GM19397 (cell line): ENCODE measurements at regions not wholly inside any gene's neighbourhood (a gene's known extent, or its start where the extent isn't known, plus 50 kb on each side); places are given as distances from the start of the nearest gene placed in this dataset.

Experiments used
- ATAC-seq: cut with Tn5 transposase; IDR thresholded peaks from one replicate; pipeline ENCODE4 v1.9.1; 2021; ENCODE audit warnings: mild to moderate bottlenecking, moderate library complexity; ENCODE audit not compliant: unreplicated experiment

DNA sequence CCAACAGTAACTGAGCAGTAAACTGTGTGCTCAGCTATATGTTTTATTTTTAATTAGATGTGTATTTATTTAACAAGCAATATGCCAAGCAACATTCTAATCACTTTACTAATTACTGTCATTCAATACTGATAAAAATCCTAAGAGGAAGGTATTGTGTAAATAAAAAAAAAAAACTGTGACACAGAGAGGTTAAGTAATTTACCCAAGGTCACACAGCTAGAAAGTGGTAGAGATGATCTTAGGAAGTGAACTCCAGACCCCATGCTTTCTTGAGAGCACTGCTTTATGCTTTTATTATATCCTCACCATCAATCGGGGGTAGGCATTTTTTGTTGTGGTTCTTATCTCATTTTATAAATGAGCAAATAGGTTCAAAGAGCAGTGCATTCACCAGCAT is 417.1 kb downstream of the RAB28 start:
- no peak for ATAC-seq

DNA sequence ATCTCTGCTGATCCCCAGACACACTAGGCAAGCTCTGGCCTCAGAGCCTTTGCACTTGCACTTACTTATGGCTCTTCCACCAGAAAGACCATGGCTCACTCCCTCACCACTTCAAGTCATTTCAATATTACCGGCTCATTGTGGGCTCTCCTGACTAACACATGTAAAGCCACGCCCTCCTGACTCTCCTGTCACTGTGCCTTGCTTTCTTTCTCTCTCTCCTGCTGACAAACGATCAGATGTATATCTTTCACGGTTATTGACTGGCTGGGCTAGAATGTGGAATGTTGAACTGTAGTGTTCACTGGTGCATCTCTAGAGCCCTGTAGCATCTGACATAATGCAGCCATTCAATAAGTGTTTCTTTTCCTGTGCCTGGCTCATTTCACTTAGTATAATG is 425.1 kb downstream of the RAB28 start:
- no peak for ATAC-seq

DNA sequence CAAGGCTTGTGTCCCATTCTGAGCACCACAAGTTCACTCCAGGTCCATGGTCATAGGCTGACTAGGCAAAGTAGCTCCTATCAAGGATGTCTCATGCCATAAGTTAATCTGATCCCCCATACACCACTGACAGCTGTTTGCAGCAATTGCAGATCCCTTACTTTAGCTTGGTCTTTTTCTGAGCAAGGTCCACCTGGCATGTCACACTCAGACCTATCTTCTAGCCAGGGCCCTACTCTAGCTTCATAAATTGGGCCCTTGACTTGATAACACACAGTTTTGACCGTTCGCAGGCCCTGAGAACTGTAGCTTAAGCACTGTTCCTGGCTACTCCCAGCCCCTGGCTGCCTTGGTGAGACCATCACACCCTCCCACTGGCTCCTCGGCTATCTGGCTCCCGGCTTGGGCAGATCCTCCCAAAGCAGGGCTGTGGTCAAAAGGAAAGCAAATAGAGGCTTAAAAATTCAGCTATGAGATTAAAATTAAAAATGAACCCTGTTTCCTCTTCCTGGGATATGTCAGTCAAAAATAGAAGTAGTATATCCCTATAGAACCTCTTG is 427.4 kb downstream of the RAB28 start:
- no peak for ATAC-seq

DNA sequence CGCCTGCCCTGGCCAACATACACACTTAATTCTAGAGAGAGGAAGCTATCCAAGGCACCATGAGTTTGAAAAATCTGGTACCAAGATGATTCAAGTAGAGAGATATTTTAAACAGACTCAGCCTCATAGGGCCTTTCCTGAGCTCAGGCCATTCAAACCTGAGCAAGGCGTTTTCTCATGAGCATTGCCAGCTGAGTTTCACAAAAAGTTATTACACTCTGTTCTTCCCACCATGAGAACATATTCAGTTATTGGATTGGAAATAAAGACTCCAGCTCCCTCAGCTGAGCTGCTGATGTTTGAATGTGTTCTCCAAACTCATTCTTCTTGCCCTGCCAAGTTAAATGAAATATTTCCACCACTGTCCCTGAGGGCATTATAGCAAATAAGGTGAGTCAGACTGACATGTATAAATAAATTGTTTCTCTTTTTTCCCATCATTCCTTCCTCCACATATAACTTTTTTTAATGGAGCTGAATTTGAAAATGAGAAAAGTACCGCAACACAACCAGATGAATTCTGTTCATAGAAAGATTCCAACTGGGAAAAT is 429.6 kb downstream of the RAB28 start:
- no peak for ATAC-seq

DNA sequence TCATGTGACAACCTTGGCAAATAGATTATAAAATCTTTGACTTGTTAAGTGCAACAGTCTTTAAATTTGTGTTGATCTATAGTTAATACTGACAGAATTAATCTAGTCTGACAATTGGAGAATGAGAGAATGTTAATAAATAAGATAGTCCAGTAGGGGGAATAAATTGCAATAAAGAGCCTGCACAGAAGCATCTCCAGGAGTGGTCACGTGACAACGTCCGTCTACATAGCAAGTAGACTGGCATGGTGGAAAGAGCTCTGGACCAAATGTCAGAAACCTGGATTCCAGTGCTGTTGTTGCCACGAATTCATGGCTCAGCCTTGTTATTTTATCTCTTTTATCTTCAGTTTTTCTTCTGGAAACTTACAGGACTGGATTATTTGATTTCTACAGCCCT is 436.5 kb downstream of the RAB28 start:
- ATAC-seq, result no peak

DNA sequence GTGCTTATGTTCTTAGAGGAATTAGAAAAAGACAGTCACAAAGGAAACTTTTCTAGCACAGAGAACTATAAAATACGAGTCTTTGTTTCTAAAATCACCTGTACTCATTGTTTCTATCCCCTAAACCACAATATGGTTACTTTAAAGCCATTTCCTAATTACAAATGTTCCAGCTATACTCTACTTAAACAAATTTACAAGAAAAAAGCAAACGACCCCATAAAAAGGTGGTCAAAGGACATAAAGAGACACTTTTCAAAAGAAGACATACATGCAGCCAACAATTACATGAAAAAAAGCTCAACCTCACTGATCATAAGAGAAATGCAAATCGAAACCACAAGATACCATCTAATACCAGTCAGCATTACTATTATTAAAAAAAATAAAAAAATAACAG is 447.3 kb downstream of the RAB28 start:
- no peak for ATAC-seq

DNA sequence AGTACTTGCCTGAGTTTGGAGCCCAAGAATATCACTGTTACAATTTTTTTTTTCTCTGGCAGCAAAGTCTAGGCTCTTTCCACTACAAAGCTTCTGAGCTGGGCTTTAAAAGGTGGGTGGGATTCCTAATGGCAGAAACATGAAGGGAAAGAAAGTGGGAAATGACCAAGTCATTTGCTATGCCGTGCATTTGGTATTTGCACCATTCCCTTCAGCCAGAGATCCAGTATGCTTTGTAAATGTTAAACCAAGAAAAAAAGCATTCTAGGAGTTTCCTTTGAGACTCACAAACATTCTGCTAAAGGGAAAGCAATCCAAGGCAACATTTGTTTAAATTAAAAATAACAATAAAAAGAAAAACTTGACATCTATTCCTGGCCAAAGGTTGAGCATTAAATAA is 451.2 kb downstream of the RAB28 start:
- no peak for ATAC-seq

DNA sequence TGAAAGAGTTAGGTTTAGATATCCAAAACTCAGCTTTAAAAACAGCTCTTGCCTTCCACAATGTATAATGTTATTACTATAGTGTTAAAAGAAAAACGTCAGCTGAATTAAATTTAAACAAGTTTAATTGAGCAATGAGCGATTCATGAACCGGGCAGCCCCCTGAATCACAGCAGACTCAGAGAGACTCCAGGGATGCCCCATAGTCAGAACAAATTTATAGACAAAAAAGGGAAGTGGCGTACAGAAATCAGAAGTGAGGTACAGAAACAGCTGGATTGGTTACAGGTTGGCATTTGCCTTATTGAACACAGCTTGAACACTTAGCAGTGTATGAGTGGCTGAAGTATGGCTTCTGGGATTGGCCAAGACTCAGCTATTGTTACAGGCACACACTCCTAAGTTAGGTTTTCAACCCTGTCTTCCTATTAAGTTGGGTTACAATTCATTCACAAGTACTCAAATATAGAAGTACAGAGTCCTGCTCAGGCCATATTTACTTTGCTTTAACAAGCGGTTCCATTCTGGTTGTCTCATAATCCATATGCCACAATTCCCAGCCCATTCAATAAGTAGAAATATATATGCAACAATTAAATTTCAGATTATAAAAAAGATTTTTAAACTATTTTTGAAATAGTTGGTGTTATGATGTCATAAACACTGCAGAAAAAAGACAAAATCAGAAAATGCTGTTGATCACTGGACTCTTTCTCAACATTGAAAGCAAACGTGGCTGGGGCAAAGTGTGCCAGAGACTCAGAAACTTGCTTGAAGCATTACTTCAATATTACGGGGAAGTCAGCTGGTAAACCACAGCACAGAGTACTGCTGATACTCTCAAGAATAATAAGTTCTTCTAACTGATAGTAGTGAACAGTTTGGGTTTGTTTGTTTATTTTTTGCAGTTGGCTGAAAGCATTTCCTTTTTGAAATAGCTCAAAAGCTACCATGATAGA is 459.7 kb downstream of the RAB28 start:
- ATAC-seq, result no peak

DNA sequence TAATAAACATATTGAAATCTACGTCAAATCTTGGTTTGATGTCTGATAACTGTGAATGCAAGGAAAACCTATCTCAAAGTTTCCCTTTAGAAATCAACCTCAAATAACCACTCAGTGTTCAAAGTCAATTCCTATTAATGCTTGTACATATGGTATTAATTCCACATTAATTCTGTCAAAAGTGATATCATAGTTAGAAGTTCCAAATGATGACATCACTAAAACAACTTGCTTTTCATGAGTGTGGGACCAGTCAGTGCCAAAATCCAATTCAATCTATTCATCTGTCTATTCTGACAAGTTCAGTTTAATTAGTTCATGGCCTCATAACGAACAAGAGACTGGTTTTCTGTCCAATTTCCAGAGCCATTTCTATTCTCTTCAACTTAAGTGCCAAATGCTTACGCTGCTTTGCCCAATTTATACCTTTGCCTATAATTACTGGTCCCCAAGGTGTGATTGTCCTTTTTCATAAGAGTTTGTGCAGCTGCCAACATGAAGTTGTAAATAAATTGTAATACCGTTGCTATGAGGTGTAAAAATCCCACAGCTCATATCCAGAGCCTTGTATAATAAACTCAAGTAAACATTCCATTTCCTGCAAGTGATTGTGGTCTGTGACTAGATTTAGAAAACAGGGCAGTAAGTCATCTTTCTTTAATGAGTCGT is 476.2 kb downstream of the RAB28 start:
- ATAC-seq, result no peak

DNA sequence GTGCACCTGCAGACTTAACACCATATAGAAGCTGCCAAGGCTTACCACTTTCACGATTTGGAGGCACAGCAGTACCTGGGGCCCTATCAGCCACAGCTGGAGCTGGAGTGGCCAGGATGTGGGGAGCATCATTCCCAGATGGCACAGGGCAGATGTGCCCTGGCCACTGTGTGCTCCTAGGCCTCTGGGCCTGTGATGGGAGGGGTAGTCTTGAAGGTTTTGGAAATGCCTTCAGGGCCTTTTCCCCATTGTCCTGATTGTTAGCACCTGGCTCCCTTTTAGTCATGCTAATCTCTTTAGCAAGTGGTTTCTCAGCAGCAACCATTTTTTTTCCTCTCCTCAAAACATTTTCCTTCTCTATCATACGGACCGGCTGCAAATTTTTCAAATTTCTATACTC is 490.2 kb downstream of the RAB28 start:
- ATAC-seq, result no peak

DNA sequence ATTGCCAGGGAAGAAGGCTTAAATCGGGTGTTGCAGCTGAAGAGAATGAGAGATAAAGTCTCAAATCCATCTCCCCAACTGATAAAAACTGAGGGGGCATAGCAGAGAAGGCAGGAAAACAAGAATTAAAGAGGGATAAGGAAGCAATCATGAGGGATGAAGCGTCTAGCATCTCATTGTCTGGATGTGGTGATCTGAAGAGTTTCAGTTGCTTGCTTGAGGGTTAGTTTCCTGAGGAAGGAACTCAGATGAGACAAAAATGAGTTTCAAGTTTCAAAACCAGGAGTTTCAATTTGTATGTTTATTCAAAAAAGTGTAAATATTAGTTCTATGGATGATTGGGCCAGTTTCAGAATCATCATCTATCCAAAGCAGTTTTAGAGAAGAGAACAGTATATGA is 496.9 kb downstream of the RAB28 start:
- ATAC-seq, result no peak

DNA sequence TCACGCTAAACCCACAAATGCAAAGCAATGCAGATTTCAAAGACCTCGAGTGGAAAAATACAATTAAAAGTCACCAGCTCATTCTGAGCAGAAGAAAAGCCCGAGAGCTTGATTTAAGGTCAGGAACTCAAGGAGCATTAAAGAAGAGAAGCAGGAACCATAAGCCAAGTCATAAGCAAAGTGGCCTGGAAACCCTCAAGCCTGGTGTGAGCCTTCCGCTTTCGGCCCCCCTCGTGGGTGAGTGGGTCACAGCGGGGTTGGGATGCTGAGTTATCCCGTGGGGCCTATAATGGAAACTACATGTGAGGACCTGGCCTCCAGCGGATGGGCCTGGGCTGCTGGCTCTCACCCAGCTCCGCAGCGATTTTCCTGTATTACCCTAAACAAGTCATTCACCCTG is 504.3 kb downstream of the RAB28 start:
- ATAC-seq, result no peak

DNA sequence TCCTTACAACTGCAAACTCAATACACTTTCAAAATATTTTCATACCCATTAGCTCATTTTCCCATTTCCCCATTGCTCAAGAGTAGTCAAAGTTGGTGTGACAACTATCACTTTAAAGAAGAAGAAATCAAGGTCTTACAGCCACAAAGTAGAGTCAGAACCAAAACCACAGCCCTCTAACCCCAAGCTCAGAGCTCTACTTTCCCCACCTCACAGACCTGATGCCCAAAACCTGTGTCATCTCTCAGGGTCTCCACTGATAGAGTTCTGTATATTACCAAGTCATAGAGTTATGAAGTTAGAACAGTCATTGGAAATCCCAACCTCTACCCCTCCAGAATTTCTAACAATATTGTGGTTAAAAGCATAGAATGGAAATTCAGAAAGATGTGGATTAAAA is 505.8 kb downstream of the RAB28 start:
- no peak for ATAC-seq

DNA sequence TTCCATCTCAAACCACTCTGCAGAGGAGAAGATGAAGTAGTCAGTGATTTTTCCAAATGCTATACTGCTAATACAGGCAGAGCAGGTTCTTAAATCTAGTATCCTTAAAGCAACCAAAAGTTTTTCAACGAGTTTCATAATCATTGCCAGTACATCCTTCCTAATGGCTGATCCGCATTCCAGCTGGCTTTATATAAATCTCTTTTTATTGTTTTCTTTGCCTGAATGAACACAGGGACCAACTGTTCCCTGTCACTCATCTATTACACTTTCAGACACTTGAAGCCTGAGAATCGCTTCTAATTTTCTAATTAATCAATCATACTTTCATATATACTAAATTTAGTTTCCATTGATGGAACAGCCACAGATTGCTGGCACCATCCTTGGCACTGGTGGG is 508.6 kb downstream of the RAB28 start:
- ATAC-seq, result no peak

DNA sequence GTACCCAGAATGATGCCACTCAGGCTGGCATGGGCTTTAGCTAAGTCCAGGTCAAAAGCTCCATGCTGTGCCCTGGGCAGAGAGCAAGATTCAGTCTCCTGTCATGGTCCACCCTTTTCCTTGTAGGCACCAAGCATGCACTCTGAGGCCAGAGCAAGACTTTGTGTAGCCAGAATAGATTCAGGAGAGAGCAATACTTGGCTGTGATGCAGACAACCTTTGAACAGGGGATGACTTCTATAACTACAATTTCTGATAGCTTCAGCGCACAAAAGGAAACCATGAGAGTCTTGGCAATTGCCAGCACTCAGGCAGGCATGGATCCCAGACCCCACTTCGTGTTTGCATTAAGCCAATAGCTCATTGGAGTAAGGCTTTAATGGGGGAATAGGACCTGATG is 510.6 kb downstream of the RAB28 start:
- no peak for ATAC-seq

DNA sequence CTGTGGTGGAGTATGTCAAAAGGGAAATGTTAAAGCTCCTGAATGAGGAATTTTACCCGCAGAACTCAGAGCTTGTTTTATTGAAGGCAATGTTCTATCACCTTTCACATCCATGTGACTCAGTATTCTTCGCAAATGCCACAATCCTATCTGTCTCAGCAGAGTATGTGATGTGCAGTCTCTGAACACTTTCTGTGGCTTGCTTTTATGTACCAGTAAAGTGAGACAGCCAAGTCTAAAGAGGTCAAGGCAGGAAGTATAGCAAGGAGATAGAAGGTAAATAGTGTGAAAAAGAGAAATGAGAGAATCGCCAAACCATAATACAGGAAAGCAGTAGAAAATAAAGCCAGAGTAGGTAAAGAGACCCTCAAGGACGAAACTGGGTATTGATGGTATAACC is 515.8 kb downstream of the RAB28 start:
- ATAC-seq, result no peak

DNA sequence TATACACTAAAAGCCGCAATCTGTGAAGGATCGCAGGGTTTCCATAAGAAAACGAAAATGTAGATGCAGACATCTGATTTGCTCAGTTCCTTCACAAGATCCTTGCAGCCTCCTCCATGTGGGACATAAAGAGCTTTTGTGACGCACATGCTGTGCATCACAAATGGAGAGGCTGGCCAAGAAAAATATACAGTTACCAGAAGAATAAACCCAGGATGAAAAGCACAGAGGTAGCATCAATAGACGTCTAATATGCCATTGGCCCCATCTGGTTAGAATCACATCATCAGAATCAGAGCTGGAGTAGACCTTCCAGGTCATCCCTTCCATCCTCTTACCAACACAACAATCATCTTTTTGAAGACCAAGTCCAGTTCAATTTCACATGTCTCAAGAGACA is 517.4 kb downstream of the RAB28 start:
- ATAC-seq, result no peak

DNA sequence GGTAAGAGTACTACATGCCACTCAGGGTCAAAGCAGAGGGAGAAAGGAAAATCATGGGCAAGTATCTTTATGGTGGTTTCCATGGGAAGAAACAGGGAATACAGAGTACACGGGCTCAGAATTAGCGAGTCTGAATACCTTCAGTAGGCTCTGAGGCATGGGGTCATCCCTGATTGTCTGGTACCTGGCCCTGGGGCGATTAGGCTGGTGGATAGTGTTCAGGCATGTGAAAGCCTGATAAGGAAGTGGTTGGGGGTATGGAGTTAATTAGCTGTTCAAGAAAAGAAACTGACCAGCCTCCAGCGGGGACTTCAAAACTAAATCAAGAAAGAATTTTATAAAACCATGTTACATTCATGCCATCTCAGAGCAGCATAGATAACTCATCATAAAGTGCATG is 518.8 kb downstream of the RAB28 start:
- ATAC-seq, result no peak

DNA sequence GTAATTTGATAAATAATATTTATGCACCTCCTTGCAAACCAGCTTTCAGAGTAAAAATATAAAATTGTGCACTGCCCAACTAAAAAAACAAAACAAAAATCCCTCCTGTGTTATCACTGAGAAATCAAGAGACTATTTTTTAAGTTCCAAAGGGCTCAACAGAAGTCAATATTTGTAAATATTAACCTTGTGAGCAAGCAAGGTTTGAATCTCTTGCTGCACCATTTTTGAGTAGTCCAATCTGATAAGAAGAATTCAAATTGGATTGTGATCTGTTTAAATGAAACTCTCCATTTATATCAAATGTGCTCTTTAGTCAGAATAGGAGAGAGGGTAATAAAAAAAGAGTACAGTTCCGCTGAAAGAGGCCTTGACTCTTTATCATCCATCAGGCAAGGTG is 520.2 kb downstream of the RAB28 start:
- ATAC-seq, result no peak

DNA sequence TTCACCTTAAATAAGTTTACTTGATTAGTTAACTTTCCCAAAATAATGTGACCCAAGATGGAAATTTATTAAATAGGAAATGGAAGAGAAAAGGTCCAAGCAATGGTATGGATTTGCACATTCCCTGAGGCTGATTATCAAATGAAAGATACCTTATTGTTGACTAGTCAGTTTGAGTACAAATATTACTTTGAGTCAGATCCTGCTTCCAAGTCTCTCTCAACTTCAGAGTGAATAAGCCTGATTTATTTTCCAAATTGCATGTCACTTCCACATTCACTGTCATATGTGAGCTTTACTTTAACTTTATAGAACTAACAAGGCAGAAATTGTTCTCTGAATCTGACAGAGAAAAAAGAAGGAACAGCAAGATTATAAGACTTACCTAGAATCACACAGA is 520.8 kb downstream of the RAB28 start:
- ATAC-seq, result no peak

DNA sequence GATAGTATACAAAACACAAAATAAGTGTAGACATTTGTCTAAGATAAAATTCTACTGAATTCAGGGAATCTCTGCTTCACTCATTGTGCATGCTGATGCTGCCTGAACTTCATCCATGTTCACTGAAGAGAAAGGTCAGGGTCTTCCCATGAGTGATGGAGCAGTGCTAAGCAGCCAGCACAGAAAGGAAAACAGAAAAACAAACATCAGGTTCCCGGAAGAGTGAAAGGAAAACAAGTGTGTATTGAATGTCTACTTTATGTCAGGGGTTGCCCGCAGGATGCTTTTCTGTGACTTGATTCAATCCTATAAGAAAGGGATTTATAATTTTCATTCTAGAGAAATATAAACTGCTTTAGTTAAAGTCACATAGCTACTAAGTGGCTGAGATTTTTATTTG is 522.4 kb downstream of the RAB28 start:
- no peak for ATAC-seq

DNA sequence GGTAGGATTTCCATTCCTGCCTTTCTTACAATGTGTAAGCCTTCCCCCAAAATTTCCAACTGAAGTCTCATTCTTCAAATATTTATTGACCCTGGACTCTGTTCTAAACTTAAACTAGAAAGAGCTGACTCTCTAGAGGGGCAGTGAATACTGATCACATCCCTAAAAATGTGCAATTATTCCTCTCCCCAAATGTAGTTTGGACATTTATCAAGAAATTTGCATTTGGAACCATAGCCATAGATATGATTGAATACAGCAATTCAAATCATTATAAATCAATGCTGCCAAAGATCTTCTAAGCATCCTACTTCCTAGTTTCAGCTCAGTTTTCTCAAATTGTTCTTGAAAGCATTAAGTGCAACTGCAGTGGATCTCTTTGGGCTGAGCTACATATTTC is 525.7 kb downstream of the RAB28 start:
- ATAC-seq, result no peak
